ENCODE measurements at regions not wholly inside any gene's neighbourhood (a gene's known extent, or its start where the extent isn't known, plus 50 kb on each side); places are given as distances from the start of the nearest gene placed in this dataset.

DNA sequence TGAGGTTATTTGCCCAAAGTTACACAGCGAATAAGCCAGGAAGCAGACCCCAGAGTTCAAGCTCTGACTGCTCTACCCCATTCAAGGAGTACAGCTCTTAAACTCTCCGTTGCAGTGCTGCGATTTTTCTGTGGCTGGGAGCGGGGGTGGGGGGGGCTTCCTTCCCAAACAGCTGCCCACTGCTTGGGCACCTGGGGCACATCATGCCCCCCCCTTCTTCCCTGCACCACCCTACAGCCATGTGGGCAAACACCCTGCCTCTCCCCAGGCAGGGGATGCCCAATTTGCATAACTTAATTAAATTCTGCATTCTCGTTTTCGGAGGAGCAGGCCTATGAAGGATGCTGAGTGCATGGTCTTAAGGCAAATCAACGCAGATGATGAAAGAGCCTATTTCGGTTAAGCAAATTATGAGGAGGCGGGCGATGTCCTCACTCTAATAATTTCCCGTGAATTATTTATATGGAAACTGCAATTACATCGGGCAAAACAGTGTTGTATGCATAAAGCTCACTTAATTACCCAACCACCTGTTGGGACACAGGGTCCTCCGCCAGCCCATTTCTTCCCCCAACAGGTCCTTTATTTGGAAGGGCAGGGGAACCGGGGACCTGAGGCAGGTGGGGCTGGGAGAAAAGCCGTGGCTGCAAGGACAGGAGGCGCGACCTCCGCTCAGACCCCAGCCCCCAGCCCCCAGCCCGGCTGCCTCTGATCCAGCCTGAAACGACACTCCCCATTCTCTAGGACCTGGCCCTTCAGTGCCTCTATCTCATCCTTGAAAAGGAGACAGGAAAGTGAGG is 610.5 kb downstream of the BUD13 start:
- no peak for DNase-seq (ENCODE audit: low read depth)

DNA sequence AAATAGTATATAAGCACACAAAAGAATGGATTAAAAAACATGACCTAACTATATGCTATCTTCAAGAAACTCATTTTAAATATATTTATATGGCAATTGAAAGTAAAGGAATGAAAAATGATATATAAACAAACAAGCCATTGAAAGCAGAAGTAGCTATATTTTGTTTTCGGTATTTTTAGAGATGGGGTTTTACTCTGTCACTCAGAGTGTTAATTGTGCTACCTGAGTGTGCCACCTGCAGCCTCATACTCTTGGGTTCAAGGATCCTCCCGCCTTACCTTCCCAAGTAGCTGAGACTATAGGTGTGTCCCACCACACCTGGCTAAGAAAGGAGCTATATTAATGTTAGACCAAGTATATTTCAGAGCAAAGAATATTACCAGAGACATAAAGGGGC is 624.1 kb downstream of the BUD13 start:
- no peak for DNase-seq (ENCODE audit: low read depth)

- DNase-seq (ENCODE audit: low read depth), result no peak
Measured at GRCh38 chr11:116148056-116148455, 624.7 kb downstream of the BUD13 start.

- no peak for DNase-seq (ENCODE audit: low read depth)
Measured at GRCh38 chr11:116145187-116145865, 627.5 kb downstream of the BUD13 start.

DNA sequence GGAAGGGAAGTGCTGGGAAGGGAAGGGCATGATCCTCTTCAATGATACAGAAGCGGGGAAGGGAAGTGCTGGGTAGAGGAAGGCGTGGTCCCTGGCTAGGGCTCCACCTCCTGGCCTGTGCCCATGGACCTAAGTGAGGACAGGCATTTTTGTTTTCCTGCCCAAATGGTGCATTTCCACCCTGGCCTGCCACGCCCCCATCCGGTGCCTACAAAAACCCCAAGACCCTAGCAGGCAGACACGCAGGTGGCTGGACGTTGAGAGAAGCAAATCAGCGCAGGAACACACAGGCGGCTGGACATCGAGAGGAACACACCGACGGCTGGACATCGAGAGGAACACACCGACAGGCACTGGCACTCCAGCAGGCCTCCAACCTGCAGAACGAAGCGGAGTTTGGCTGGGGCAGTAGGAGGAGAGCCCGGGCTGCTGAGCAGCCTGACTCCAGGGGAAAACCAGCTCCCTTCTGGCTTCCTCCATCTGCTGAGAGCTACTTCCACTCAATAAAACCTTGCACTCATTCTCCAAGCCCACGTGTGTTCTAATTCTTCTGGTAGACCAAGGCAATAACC is 628.3 kb downstream of the BUD13 start:
- DNase-seq (ENCODE audit: low read depth), result no peak

DNA sequence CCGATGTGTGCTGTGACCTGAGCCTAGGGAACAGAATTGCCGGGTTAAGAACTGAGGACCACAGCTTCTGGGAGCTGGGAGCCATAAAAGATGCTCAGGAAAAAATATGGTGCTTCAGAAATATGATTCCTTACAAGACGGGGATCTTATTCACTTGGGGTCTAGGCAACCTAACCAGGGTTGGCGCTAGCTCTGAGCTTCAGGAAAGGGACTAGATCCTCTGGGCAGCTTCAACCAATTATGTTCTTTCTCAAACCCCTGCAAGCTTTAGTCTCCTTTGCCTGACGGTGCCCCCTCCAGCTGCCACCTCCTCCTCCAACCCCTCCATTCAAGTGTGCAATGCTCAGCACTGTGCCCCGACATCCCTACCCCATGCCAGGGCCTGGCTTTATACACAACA is 634.1 kb upstream of the CADM1 start:
- no peak for DNase-seq (ENCODE audit: low read depth)

- DNase-seq (ENCODE audit: low read depth), result no peak
Measured at GRCh38 chr11:116137753-116138152, 633.5 kb upstream of the CADM1 start.

GRCh38 chr11:116136987-116137674 is 632.9 kb upstream of the CADM1 start:
- DNase-seq (ENCODE audit: low read depth), result no peak

DNA sequence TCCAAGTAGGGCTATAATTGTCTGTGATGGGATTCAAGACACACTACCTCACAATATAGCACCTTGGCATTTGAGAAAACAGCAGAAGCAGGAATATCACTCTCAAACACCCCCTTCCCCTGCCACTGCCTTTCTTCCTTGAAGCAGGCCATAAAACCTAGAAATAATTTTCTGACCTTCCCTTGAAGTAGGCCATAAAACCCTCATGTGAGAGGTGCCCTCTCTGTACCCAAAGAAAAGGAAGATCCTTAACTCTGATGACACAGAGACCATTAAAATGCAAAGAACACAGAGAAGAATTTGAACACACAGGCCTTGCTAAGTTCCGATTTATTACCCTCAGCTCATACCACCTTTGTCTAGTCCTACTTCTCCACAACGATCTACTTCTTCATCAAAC is 631.7 kb upstream of the CADM1 start:
- no peak for DNase-seq (ENCODE audit: low read depth)

DNA sequence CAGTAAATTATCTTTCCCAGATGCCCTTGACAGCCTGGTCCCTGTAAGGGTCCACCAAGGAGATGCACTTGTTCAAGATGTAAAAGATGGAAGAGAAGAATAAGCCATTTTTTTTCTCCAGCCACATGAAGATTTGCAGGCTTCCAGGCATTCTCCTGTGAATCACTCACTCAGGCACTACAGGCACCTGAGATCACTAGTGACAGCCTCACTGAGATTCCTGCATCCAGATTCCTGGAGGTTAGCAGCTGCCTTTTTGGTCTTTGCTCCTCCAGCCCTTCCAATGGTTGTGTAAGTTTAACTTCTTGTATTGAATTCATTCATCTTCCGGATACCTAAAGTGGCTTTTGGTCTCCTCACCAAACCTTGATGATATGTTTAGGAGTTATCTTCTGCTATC is 630.2 kb upstream of the CADM1 start:
- no peak for DNase-seq (ENCODE audit: low read depth)

DNA sequence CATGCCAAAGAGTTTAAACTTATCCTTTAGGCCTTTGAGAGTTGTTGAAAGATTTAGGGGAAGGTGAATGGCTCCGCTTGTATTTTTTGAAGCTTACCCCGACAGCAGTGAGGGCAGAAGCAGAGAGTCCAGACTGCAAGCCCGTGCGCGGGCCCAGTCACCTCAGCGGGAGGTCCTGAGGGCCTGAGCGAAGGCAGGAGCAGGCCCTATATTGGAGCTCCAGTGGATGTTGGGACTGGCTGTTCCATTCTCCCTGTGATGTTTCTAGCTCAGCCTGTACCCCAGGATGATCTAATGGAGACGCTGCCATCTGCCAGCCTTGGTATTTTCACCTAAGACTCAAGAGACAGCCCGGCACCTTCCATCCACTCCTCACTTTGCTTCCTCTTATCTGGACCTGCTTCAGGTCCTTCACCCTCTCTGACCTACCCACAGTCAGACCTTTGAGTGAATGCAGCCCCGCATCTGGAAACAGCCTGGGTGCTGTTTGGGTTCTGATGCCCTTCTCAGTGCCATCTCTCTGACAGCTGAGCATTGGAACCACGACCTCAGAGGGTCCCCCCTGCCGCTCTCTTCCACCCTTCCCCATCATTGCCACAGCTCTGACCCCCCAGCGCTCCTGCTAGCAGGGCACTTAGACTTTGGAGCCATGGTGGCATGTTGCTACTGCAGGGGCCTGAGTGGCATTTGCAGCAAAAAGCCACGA is 628.2 kb upstream of the CADM1 start:
- DNase-seq (ENCODE audit: low read depth), result no peak

DNA sequence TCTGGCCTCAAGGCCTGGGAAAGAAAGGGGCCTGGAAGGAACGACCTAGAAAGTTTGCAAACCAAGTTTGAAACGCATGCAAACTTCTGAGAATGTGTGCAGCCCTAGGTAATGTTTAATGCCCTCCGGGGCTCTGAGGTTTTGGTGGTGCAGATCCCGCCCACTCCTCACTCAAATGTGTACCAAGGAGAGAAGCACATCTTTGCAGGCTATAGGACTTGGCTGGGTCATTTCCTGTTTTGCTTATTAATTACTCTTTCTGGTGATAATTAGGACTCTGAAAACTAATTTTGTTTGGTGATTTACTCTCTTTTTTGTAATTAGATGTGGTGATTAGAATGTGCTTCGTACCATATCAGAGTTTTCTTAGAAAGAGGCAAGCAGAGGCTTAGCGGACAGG is 625.9 kb upstream of the CADM1 start:
- DNase-seq (ENCODE audit: low read depth), result no peak

DNA sequence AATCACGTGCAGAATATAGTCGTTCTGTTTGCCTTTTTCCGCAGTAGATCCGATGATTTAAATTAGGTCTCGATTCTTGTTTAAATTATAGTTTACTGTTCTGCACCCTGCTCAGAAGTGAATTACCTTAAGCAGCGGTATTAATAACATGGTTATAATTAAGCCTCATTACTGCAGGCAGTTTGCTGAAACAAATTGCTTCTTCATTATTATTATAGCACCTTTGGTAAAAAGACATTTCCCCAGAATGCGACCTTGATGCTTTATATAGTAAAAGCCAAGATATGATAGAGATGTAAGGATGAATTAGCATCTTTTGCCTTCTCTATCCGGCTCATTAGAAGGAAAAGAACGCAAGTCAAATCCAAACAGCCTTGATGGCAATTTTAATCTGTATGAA is 625.2 kb upstream of the CADM1 start:
- DNase-seq (ENCODE audit: low read depth), result no peak

GRCh38 chr11:116126562-116126961 is 622.3 kb upstream of the CADM1 start:
- no peak for DNase-seq (ENCODE audit: low read depth)

GRCh38 chr11:116124922-116125714 is 620.9 kb upstream of the CADM1 start:
- DNase-seq (ENCODE audit: low read depth), result no peak

DNA sequence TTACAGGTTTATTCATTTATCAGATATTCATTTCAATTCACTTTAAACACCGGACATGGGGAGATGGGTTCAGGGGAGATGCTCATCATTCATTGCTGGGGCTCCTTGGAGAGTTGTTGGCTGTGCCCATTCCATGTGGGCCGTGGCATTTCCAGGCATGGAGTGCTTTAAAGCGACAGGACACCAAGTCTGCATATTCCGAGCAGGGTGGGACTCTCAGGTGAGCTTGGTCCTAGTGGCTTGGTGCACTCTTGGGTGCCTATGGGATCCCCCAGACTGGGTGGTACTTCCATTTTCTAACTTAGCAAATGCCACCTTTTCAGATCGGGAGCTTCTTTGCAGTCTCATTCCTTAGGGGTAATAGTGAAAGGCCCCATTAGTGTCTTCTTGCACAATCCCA is 619.5 kb upstream of the CADM1 start:
- DNase-seq (ENCODE audit: low read depth), result no peak

DNA sequence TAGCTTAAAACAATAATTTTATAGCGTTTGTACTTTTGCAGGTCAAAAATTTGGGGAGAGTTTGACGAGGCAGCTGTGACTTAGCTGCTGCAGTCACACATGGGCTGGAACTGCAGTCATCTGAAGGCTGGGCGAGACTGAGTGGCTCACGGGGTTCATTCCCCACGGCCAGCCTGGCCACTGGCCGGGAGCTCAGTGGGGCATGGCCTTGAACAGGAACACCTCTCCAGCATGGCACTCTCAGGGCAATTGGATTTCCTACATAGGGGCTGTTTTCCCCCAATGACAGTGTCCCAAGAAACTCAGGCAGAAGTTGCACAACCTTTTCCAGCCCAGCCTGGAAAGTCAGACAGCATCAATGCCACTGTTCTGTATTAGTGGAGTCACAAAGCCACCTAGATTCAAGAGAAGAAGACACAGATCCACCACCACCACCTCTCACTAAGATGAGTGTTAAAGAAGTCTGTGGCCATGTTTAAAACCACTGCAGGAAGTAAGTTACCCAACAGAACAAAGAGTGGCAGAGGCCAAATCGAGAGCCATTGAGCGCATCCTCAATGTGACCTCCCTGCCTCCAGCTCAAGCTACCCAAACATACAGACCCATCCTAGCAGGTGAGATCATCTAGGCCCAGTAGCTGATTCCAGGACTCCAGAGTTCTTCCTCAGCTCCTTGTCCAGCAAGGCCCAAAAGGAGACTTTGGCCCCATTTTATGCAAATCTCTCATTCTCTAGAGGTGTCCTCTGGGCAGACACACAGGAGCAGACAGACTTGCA is 618.7 kb upstream of the CADM1 start:
- no peak for DNase-seq (ENCODE audit: low read depth)

DNA sequence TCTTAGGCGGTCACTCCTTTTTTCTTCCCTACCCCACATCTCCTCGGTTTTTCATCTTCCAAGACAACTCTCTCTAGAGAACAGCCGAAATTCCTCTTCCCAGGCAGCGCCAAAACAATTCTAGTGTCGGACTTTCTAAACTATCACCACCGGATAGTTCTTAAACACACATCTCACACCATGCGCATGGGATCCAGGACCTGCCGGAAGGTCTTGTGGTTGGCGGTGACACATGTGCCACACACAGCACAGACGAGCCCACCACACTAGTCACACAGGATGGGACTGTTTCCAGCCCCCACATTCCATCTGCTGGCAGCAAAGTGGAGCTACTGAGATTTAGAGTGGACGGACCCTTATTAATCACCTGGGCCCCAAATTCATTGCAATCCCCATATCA is 614.9 kb upstream of the CADM1 start:
- no peak for DNase-seq (ENCODE audit: low read depth)

DNA sequence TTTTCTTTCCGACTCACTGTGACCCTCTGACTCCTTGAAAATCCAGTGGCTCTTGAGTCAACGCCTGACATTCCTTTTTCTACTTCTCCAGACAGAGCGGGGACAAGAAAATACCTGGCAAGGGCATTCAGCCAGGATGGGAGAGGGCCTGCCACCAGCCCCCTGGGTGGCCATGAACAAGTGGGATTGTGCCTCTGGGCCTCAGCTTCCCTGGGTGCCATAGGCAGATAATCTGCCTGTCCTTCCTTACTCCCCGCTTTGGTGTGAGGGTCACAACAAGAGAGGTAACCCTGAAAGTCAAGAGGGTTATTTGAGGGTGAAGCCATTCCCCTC is 613.9 kb upstream of the CADM1 start:
- no peak for DNase-seq (ENCODE audit: low read depth)

GRCh38 chr11:116117331-116118137 is 613.3 kb upstream of the CADM1 start:
- no peak for DNase-seq (ENCODE audit: low read depth)

All from activated T-cell treated with anti-CD3 and anti-CD28 coated beads for 24 hours (primary cell).